H1 (cell line): ENCODE measurements at regions not wholly inside any gene's neighbourhood (a gene's known extent, or its start where the extent isn't known, plus 50 kb on each side); places are given as distances from the start of the nearest gene placed in this dataset.
"Not testable (repeated sequence)": the region's sequence is repeated elsewhere in the genome, so short reads cannot be mapped to it uniquely, and the experiment has no call there.

ENCODE experiments used
- CTCF ChIA-PET: fragments of 300-600 bp; sonication (Branson Sonifier 250); formaldehyde crosslinking; loops from one replicate; lab custom pipeline; 2021; ENCODE audit not compliant: partially characterized antibody; lab: Charles Lee
- POLR2A ChIA-PET: fragments of 300-600 bp; sonication (Branson Sonifier 250); formaldehyde crosslinking; loops from one replicate; lab custom pipeline; 2021; ENCODE audit warnings: inconsistent platforms; ENCODE audit not compliant: partially characterized antibody; lab: Charles Lee
- DNase-seq, 2 experiments: peaks; one replicate each; pipeline versions ENCODE4 v3.0.0 to v3.0.0-alpha.2; 2010 to 2022; ENCODE audit warnings: low spot score in 2 of 2, low read depth in 1 of 2, mixed read lengths in 1 of 2
- FAIRE-seq: peaks from 2 replicates; lab custom pipeline; 2011; peaks lifted over from hg19 to GRCh38; lab: Jason Lieb, UNC
- H2AFZ ChIP-seq: 2 replicates; pipeline ENCODE4 v1.8.1; 2012; ENCODE audit warnings: low read length, inconsistent platforms
- H2AK5ac ChIP-seq: 2 replicates; pipeline ENCODE4 v1.6.1; 2013; ENCODE audit warnings: low read depth, low read length
- H2BK120ac ChIP-seq: replicated peaks from 2 replicates; pipeline ENCODE3; 2013; ENCODE audit warnings: low read depth, low read length, inconsistent platforms
- H2BK12ac ChIP-seq: 2 replicates; pipeline ENCODE4 v1.6.1; 2013; ENCODE audit warnings: low read depth, low read length
- H2BK15ac ChIP-seq: 2 replicates; pipeline ENCODE4 v1.6.1; 2013; ENCODE audit warnings: low read length
- H2BK20ac ChIP-seq: 2 replicates; pipeline ENCODE4 v1.6.1; 2013; ENCODE audit warnings: low read length
- H2BK5ac ChIP-seq: 2 replicates; pipeline ENCODE4 v1.6.1; 2013; ENCODE audit warnings: low read depth, low read length
- H3K14ac ChIP-seq: 2 replicates; pipeline ENCODE4 v1.6.1; 2013; ENCODE audit warnings: inconsistent platforms; ENCODE audit not compliant: insufficient read length
- H3K18ac ChIP-seq: 2 replicates; pipeline ENCODE4 v1.6.1; 2013; ENCODE audit warnings: low read length; ENCODE audit errors: extremely low read depth
- H3K23ac ChIP-seq: 2 replicates; pipeline ENCODE4 v1.6.1; 2013; ENCODE audit warnings: inconsistent platforms; ENCODE audit not compliant: insufficient read length
- H3K23me2 ChIP-seq: 2 replicates; pipeline ENCODE4 v1.6.1; 2013; ENCODE audit warnings: low read depth, low read length
- H3K27ac ChIP-seq: 2 replicates; pipeline ENCODE4 v1.6.1; 2011; ENCODE audit warnings: low read depth, low read length, inconsistent platforms
- H3K27me3 ChIP-seq, 4 experiments: replicated peaks in 1 of 4; 1 replicate in 1 of 4; 2 replicates in 3 of 4; pipeline versions ENCODE4 v1.6.1 to v1.8.1; 2011 to 2013; ENCODE audit warnings: low read length in 3 of 4, mild to moderate bottlenecking in 3 of 4, inconsistent platforms in 2 of 4, mixed read lengths in 2 of 4, moderate library complexity in 1 of 4; ENCODE audit not compliant: control insufficient read depth in 3 of 4, insufficient read depth in 3 of 4; ENCODE audit errors: extremely low read depth in 1 of 4
- H3K36me3 ChIP-seq, 4 experiments: 2 replicates each; pipeline versions ENCODE4 v1.6.1 to v1.8.1; 2011 to 2013; ENCODE audit warnings: mild to moderate bottlenecking in 4 of 4, low read length in 3 of 4, moderate library complexity in 2 of 4, control low read depth in 1 of 4, inconsistent platforms in 1 of 4; ENCODE audit not compliant: insufficient read depth in 4 of 4, control insufficient read depth in 2 of 4
- H3K4ac ChIP-seq: replicated peaks from 2 replicates; pipeline ENCODE3; 2013; ENCODE audit warnings: low read length, low read depth, mixed read lengths, inconsistent platforms; ENCODE audit not compliant: insufficient read length
- H3K4me1 ChIP-seq, 4 experiments: replicated peaks in 1 of 4; 1 replicate in 1 of 4; 2 replicates in 3 of 4; pipeline versions ENCODE4 v1.6.1 to v1.8.1; 2011 to 2013; ENCODE audit warnings: low read length in 3 of 4, inconsistent platforms in 2 of 4, mixed read lengths in 1 of 4; ENCODE audit not compliant: insufficient read depth in 4 of 4, control insufficient read depth in 3 of 4
- H3K4me2 ChIP-seq, 2 experiments: 2 replicates each; pipeline versions ENCODE4 v1.6.1 to v1.8.1; 2011 to 2013; ENCODE audit warnings: low read depth in 2 of 2, low read length in 2 of 2, control low read depth in 1 of 2, inconsistent platforms in 1 of 2, mild to moderate bottlenecking in 1 of 2; ENCODE audit not compliant: insufficient read depth in 1 of 2
- H3K4me3 ChIP-seq, 4 experiments: fragments of 200-600, 300-600 bp in 1 of 4; sonication (generic), shearing (Covaris generic), sonication (Bioruptor Twin) in 1 of 4; 2 replicates each; pipeline versions ENCODE4 v1.5.1 to v1.8.1; 2011 to 2016; ENCODE audit warnings: low read length in 4 of 4, low read depth in 3 of 4, control low read depth in 2 of 4, inconsistent platforms in 2 of 4, mild to moderate bottlenecking in 2 of 4, mixed read lengths in 1 of 4, moderate library complexity in 1 of 4; ENCODE audit not compliant: insufficient read depth in 2 of 4; ENCODE audit errors: extremely low read depth in 1 of 4
- H3K56ac ChIP-seq: replicated peaks from 2 replicates; pipeline ENCODE3; 2013; ENCODE audit warnings: low read depth, mild to moderate bottlenecking, mixed read lengths, low read length, inconsistent platforms; ENCODE audit not compliant: insufficient read length
- H3K79me1 ChIP-seq: 2 replicates; pipeline ENCODE4 v1.6.1; 2013; ENCODE audit warnings: low read depth, low read length, control low read depth
- H3K79me2 ChIP-seq, 2 experiments: 2 replicates each; pipeline versions ENCODE4 v1.6.1 to v1.8.1; 2012 to 2013; ENCODE audit warnings: low read length in 2 of 2, mild to moderate bottlenecking in 2 of 2, inconsistent platforms in 1 of 2; ENCODE audit not compliant: insufficient read depth in 2 of 2, control insufficient read depth in 1 of 2
- H3K9ac ChIP-seq, 4 experiments: replicated peaks in 1 of 4; 1 replicate in 1 of 4; 2 replicates in 3 of 4; pipeline versions ENCODE4 v1.6.1 to v1.8.1; 2011 to 2013; ENCODE audit warnings: low read depth in 3 of 4, low read length in 3 of 4, control low read depth in 2 of 4, mild to moderate bottlenecking in 2 of 4, moderate library complexity in 2 of 4, inconsistent platforms in 1 of 4; ENCODE audit errors: extremely low read depth in 1 of 4
- H3K9me3 ChIP-seq, 2 experiments: 2 replicates each; pipeline versions ENCODE4 v1.6.1 to v1.8.1; 2012 to 2013; ENCODE audit warnings: mild to moderate bottlenecking in 2 of 2, moderate library complexity in 2 of 2, control low read depth in 1 of 2, inconsistent platforms in 1 of 2, low read depth in 1 of 2, low read length in 1 of 2, mixed read lengths in 1 of 2; ENCODE audit not compliant: insufficient read depth in 2 of 2
- H4K20me1 ChIP-seq, 2 experiments: replicated peaks in 1 of 2; 2 replicates each; pipeline versions ENCODE3 to v1.8.1; 2011 to 2013; ENCODE audit warnings: inconsistent platforms in 2 of 2, low read length in 2 of 2, mild to moderate bottlenecking in 1 of 2; ENCODE audit not compliant: insufficient read depth in 2 of 2, control insufficient read depth in 1 of 2
- H4K5ac ChIP-seq: 2 replicates; pipeline ENCODE4 v1.6.1; 2013; ENCODE audit warnings: low read length, low read depth, mixed read lengths, inconsistent platforms; ENCODE audit not compliant: insufficient read length
- H4K8ac ChIP-seq: 2 replicates; pipeline ENCODE4 v1.8.0; 2013; ENCODE audit warnings: mild to moderate bottlenecking, moderate library complexity, low read length, inconsistent platforms; ENCODE audit not compliant: insufficient read depth; ENCODE audit errors: extremely low read depth
- H4K91ac ChIP-seq: replicated peaks from 2 replicates; pipeline ENCODE3; 2013; ENCODE audit warnings: low read length, mixed read lengths, inconsistent platforms; ENCODE audit not compliant: insufficient read length
- ASH2L ChIP-seq: fragments of 200-600, 300-600 bp; sonication (generic); IDR thresholded peaks from one replicate; pipeline ENCODE4 v1.7.1; 2017; ENCODE audit warnings: low read length
- BACH1 ChIP-seq: IDR thresholded peaks from 2 replicates; pipeline ENCODE4 v1.6.1; 2012; ENCODE audit warnings: low read length, improper control_type of control experiment
- CBX5 ChIP-seq: fragments of 300-800, 300-1000 bp; sonication (generic); IDR thresholded peaks from 2 replicates; pipeline ENCODE4 v1.7.1; 2016; ENCODE audit warnings: antibody characterized with exemption, low read length, low read depth
- CEBPB ChIP-seq: IDR thresholded peaks from 2 replicates; pipeline ENCODE4 v1.6.1; 2012; ENCODE audit warnings: low read depth, low read length
- KDM4A ChIP-seq: IDR thresholded peaks from one replicate; pipeline ENCODE4 v1.7.1; 2012; ENCODE audit warnings: low read depth, mild to moderate bottlenecking, moderate library complexity, low read length, inconsistent platforms; ENCODE audit not compliant: severe bottlenecking
- SP2 ChIP-seq: IDR thresholded peaks from 2 replicates; pipeline ENCODE4 v1.6.1; 2012; ENCODE audit warnings: mild to moderate bottlenecking, low read length, inconsistent platforms
- TAF1 ChIP-seq: IDR thresholded peaks from 2 replicates; pipeline ENCODE4 v1.6.1; 2011; ENCODE audit warnings: mild to moderate bottlenecking, low read depth, low read length
- WGBS, 2 experiments: shearing (Covaris generic) in 1 of 2; methylation state at CpG; one replicate each; pipeline versions ENCODE4 v1.1.6 to v1.1.7; 2013 to 2015; ENCODE audit warnings: low lambda C conversion rate in 2 of 2, mixed read lengths in 2 of 2, inconsistent platforms in 1 of 2, low coverage in 1 of 2, missing lambda C conversion rate in 1 of 2; ENCODE audit not compliant: insufficient replicate concordance in 2 of 2, insufficient coverage in 1 of 2, insufficient read length in 1 of 2; ENCODE audit errors: extremely low coverage in 1 of 2, missing lambda C conversion rate in 1 of 2; 5-methylcytosine and 5-hydroxymethylcytosine counted together

- no peak for TF ChIP-seq CEBPB
- TF ChIP-seq CBX5: no peak
- TF ChIP-seq SP2: no peak
- no peak for TF ChIP-seq BACH1
- TF ChIP-seq TAF1: no peak
- no peak for TF ChIP-seq KDM4A
- no peak for TF ChIP-seq ASH2L
Observed at GRCh38 chr2:53114582-53114981, 653.0 kb upstream of the CHAC2 start (continued).

GRCh38 chr2:53112408-53112807, 655.2 kb upstream of the CHAC2 start:
- H3K4ac ChIP-seq, H3K18ac ChIP-seq, H3K79me2 ChIP-seq, H3K27ac ChIP-seq, H3K9me3 ChIP-seq, H2AK5ac ChIP-seq, H3K23ac ChIP-seq, FAIRE-seq, H3K56ac ChIP-seq, H4K91ac ChIP-seq, H3K9ac ChIP-seq, H2BK20ac ChIP-seq, H4K8ac ChIP-seq, H2BK12ac ChIP-seq, H3K4me3 ChIP-seq, H3K79me1 ChIP-seq, H2BK15ac ChIP-seq, H3K4me2 ChIP-seq, H3K4me1 ChIP-seq, H2BK120ac ChIP-seq, POLR2A ChIA-PET, H2BK5ac ChIP-seq, H4K5ac ChIP-seq, H3K14ac ChIP-seq, H2AFZ ChIP-seq, H4K20me1 ChIP-seq, H3K27me3 ChIP-seq, DNase-seq, H3K36me3 ChIP-seq, H3K23me2 ChIP-seq: not testable (repeated sequence)
- 35% methylated on average over 9 of the region's 9 CpGs; no CpG with 5 or more reads in 1 of the 2 experiments for WGBS, 2 experiments
- CTCF ChIA-PET: interaction anchor here (0.9 kb wide), 1 partner anchor 97 kb away, joined by 3 read pairs; no protein-coding TSS in a partner anchor
